ENCODE measurements at regions not wholly inside any gene's neighbourhood (a gene's known extent, or its start where the extent isn't known, plus 50 kb on each side); places are given as distances from the start of the nearest gene placed in this dataset.
"Not testable (repeated sequence)": the region's sequence is repeated elsewhere in the genome, so short reads cannot be mapped to it uniquely, and the experiment has no call there.

DNA sequence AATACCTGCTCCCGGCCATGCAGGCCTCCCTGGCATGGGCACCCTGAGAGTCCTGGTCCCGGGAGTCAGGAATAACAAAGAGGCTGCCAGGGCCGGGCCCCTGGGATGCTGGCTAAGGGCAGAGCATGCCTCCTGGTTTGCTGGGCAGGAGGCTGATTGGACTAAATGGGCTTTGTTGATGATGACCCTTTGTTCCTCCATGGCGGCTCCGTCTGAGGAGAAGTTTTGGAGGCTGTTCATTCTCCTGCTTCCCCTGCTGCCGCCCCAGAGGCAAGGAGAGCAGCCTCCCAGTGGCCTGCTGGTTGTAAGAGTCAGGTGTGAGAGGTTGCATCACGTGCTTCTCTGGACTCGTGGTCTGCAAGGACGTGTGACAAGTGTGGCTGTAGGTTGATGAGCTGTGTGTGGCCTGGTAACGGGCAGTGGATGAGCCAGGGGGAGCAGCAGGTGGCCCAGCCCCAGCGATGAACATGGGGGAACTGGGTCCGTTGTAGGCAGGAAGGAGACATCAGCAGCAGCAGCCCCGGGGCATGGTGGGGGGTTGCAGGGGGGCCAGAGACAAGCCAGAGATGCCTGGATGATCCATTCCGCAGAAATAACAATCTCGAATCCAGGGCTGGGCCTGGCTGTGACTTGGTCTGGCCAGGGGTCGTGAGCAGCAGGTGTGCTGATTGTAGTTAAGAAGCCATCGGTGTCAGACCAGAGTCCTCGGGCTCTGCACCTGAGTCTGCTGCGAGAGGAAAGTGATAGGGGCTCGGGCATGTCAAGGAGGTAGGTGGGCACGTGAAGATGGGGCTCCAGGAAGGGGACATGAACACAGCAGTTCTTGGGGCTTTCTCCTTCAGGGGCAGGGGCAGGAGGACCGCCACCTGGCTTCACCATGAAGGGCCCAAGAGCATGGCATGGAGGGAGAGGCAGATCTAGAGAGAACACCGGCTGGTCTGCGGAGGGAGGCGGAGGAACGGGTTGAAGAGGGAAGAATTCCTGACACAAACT, 101.4 kb downstream of the TNFRSF13B start:
- no peak for DNase-seq

DNA sequence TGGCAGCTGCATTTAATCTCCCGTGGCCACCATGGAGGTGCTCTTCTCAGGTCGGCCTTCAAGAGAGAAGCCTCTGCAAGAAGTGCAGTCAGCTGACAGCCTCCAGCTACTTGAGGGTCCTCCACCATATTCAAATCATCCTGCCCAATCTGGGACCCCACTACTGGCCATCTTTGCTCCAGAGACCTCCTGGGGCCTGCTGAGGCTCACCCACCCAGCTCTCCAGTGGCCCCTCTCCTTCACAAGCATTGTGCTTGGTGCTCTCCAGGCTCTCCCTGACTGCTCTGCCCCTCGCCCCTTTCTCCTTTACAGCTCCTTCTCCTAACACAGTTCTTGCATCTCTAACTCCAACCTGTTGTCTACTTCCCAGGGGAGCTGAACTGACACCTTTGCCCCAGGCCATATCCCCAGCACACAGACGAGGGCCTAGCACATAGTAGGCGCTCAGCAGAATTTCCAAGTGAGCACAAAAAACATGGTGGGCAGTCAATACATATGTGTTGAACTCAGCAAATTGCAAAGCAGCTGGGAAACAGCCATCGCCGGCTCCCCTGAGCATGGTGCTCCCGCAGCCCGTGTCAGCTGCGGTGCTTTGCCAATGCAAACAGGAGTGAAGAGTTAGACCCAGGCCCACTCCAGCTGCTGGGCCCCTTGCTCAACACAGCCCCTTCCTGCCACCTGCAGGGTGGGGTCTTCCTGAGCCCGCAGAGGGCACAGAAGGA, 102.2 kb downstream of the TNFRSF13B start:
- DNase-seq, result not testable (repeated sequence)

DNA sequence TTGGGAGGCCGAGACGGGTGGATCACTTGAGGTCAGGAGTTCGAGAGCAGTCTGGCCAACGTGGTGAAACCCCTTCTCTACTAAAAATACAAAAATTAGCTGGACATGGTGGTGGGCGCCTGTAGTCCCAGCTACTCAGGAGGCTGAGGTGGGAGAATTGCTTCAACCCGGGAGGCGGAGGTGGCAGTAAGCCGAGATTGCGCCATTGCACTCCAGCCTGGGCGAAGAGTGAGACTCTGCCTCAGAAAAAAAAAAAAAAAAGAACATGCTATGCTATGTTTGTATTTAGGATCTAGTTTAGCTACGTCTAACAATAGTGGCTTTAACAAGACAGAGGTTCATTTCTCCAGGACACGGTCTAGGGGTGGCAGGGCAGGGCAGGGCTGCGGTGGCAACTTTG, 103.3 kb downstream of the TNFRSF13B start:
- DNase-seq, result not testable (repeated sequence)

DNA sequence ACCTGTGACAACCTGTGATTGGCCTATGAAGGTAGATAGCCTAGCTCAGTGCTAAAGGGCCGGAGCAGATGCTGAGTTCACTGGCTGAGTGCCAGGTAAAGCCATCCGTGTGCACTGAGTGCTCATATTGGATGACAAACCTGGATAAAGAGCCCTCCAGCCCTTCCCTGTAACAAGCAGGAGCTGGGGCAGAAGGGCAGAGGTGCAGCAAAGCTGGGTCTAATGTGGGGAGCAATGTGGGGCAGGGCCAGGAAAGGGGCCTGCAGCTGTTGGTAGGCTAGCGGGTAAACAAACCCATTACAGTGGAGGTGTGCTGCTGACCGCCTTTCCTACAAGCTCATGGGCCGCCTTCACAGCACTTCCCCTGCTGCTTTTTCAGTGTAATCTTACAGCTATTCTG, 104.4 kb downstream of the TNFRSF13B start:
- peak in 1 of 2 experiments; percentile 52 for DNase-seq

DNA sequence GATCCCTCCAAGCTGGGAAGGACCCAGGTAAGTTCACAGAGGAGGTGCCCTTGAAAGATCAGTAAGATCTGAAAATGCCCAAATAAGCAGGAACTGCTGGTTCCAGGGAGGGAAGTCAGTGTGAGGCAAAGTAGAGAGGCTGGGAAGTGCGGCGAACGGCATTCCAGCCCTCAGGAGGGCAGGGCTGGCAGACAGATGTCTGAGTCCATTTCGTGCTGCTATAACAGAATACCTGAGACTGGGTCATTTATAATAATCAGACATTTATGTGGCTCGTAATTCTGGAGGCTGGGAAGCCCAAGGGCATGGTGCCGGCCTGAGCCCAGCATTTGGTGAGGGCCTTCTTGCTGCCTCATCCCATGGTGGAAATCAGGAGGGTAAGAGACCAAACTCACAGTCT, 105.1 kb downstream of the TNFRSF13B start:
- not testable (repeated sequence) for DNase-seq

DNA sequence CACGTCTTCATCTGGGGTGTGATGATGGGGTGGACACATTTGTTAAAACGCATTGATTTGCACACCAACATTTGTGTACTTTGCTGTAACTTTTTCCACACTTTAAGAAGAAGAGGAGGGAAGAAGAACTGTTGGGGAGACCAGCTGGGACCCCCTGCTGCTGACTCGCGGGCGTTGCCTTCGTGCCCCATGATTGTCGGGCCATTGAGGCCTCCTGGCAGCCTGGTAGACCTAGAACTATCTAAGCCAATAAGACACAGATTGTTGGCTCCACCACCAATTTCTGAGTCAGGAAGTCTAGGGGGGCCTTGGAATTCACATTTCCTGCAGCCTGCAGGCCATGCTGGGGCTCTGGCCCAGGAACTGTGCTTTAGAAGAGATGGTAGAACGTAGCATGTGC, 105.5 kb downstream of the TNFRSF13B start:
- DNase-seq, result no peak

DNA sequence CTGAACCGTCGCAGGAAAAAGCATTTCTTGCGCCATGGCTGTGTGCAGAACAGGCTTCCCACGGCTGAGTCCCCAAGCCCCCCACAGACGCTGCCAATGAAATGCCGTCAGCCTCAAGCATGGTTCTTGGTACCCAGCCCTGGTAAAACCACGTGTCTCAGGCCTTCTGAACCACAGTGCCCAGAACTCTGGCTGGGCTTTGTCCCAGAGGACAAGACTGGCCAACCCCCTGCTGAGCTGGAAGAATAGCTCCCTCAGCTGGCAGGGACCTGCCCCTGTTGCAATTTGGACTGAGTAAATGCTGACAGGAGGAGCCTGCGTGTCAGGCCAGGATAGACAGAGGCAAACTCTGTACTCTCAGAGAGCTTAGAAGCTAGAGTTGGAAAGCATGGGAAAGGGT, 106.2 kb downstream of the TNFRSF13B start:
- not testable (repeated sequence) for DNase-seq

DNA sequence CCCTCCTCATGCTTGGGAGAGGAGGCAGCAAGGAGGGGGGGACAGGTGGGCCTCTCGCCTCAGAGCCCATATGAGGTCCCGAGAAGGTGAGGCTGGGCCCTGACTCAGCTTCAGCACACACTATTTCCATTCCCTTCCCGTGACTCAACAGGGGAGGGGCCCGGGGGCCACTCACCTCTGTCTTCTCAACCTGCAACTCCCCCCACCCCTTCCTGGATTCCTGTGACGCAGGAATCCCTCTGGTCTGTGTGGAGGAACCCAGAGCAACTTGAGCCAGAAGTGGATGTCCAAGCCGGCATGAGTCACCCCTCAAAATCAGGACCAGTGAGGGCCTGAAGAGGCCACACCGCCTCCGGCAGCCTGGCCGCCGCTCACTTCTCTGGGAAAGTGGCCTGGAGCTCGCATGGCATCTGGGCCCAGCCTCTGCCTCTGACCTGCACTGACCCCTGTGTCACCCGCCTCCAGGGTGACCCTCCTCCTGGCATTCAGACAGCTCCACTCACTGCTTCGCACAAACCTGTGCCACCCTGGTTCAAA, 106.8 kb downstream of the TNFRSF13B start:
- not testable (repeated sequence) for DNase-seq

DNA sequence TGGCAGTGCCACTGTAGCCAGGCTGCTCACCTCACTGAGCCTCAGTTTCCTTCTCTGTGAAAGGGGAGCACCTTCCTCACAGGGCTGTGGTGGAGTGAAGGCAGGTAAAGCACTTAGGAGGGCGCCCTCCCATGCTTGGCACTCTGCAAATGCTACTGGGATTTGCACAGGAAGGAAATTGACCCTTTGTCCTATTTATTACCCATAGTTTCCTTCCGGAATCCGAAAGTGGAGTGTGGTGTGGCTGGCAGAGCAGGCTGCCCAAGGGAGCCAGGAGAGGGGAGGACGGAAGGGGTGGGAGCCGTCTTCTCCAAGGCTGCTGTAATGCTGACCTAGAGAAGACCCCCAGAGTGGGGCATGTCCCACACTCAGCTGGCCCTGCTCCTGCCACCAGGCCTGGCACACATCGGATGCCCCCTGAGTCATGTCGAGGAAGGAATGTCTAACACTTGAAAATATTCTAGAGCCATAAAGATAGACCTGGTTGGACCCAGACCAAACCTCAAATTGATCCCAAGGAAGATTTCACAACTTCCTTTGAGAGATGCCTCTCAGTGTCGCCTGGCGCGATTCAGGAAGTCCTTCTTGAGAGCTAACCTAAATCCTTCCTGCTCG, 107.3 kb downstream of the TNFRSF13B start:
- DNase-seq, result not testable (repeated sequence)

DNA sequence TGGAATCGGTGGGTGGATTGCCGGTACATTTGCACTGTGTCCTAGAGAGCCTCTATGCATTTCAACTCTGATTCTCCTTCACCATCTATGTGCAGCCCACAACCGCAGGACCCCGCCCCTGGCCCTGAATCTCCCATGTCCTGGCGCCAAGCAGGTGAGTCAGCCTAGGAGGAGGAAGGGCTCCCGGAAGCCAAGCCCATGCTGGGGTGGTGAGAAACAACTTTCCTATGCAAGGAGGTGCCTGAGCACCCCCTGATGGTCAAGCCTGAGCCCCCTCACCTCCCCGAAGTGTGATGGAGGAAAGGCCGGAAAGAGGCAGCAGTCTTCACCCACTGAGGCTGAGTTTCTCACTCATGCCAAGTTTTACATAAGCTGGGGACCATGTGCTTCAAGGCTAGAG, 110.8 kb downstream of the TNFRSF13B start:
- not testable (repeated sequence) for DNase-seq

DNA sequence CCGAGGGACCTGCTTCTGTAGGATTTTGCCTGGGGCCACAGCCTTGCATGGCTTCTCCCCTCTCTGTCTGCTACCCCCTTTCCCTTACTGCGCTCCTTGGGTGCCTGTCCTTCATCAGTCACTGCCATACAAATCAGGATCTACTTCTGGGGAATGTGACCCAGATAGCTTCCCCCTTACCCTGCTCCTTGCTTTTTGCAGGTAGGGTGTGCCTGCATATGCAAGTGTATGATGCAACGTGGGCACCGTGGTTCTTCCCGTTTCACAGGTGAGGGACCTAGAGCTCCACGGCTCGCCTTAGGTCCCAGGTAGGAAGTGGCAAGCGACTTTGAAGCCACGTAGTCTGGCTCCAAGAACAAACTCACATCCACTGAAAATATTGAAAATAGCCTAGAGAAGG, 111.5 kb downstream of the TNFRSF13B start:
- not testable (repeated sequence) for DNase-seq

DNA sequence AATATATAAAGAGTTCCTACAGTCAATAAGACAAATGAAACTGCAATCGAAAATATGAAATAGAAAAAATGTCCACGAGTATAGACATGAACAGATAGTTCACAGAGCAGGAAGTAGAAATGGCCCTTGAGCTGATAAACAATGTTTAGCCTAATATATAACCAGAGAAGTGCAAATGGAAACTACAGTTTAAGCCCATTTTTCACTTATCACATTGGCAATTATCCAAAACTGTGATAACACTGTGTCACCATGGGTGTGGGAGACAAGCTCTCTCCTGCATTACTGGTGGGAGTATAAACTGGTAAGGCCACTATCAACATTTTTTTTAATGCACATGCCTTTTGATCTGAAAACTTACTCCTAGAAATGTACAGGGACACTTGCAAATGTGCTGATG, 112.4 kb downstream of the TNFRSF13B start:
- DNase-seq, result not testable (repeated sequence)

DNA sequence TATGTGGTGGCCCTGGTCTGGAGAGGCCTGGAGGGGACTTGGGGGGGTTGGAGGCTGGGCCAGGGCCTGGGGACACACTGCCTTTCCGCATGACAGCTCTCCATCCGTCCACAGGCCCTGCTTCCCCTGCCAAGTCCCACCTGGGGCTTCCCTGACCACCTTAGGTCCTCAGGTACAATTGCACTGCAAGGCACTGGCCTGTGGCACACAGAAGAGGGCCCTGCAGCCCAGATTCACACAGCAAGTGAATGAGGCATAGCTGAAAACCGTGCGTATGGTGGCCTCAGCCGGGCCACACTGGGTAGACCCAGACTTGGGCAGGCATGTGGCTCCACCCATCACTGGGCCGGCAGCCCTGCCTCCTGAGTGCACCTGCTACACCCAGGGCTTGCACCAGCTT, 114.2 kb downstream of the TNFRSF13B start:
- DNase-seq, result not testable (repeated sequence)

DNA sequence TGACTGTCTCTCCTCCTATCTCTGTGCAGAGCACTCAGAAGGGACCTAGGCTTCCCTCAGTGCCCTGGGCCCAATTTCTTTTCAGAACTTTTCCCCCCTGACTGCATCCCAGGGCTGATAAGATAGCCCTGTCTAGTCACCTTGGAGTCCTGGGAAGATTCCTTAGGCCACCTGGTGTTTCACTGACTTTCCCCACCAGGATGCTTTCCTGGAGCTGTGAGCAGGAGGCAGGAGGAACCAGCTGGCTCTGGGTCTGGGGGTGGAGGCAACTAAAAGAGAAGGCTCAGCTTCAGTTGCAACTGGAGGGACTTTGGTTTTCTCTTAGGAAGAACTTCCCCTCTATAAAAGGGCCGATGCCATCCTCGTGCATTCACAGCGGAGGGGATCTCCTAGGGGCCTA, 115.1 kb downstream of the TNFRSF13B start:
- peak in 1 of 2 experiments; percentile 39 for DNase-seq

DNA sequence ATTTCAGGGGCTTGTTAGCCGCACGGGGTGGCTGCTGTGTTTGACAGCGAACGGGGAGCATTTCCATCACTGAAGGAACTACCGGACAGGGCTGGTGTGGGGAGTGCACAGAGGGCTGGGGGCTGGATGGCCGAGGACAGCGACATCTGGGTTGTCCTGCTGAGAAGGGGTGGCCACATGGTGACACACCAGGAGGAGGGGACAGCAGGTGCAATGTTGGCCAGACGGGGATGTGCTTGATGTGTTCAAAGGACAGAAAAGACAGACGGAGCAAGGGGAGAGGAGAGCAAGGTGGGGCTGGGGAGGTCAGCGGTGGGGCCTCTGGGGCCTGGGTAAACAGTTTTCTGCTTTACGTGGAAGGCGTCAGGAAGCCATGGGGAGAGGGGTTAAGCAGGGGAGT, 115.7 kb downstream of the TNFRSF13B start:
- peak in 1 of 2 experiments; percentile 64 for DNase-seq

DNA sequence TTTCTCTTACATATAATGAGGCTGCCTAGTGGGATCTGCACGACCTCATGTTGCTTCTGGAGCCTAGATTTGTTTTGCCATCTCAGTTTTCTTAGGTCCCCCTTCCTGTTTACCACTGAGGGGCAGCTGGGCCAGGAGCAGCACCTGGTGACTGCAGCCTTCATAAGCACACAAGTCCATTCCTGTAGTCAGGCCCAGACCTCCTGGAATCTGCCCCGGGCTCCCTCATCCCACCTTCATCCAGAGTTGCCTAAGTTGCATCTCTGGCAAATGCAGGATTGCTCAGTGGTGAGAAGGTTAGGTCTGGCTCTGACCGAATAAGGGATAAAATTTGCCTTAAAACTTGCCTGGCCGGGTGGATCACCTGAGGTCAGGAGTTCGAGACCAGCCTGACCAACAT, 117.3 kb downstream of the TNFRSF13B start:
- not testable (repeated sequence) for DNase-seq

DNA sequence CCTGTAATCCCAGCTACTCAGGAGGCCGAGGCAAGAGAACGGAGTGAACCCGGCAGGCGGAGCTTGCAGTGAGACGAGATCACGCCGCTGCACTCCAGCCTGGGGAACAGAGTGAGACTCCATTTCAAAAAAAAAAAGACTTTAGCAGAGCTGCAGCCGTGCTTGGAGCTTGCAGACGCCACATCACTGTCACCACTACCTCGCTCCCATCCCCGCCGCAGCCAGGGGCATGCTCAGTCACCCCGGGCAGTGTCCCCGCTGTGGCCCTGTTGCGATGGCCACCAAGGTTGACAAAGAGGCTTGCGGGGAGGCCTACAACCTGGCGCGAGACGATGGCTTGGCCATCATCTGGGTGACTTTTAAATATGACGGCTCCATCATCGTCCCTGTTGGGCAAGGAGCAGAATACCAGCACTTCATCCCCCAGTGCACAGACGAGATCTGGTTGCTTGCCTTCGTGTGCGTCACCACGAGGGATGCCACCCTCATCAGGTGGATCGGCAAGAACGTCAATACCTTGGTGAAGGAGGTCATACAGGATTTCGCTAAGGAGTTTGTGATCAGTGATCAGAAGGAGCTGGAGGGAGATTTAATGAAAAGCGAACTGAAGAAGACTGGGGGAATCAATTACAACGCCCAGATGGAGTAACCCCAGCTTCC, 118.1 kb downstream of the TNFRSF13B start:
- no peak for DNase-seq

DNA sequence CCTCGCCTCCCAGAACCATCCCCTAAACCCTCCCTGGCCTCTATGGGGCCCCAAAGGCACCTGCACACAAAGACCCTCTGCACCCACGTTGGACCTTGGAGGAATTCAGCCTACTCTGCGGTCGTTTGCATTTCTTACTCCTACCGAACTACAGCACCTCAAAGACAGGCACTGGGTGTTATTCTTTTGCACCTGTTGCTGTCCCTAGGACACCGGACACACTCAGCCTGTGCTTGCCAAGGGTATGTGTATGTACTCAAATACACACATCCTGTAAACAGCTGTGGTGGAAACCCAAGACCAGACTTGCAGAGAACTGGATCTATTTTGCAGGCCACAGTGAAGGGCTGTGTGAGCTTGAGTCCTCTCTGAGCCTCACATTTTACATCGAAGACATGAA, 122.1 kb downstream of the TNFRSF13B start:
- not testable (repeated sequence) for DNase-seq

DNA sequence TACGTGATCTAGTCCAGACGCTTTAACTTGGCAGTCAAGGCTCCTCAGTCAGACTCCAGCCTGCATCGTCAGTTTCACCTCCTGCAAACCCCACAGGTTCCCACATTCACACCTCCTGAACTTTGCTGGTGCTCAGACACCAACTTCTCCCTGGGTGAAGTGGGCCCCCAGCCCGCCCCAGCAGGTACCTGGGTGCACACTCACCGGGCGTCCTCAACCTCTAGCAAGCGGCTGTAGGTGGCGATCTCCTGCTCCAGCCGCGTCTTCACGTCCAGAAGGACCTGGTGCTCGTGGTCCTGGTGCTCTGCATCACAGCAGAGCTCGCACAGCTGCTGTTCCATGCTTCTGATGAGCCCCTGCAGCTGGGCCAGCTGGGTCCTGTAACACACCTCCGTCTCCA, 122.9 kb downstream of the TNFRSF13B start:
- not testable (repeated sequence) for DNase-seq

DNA sequence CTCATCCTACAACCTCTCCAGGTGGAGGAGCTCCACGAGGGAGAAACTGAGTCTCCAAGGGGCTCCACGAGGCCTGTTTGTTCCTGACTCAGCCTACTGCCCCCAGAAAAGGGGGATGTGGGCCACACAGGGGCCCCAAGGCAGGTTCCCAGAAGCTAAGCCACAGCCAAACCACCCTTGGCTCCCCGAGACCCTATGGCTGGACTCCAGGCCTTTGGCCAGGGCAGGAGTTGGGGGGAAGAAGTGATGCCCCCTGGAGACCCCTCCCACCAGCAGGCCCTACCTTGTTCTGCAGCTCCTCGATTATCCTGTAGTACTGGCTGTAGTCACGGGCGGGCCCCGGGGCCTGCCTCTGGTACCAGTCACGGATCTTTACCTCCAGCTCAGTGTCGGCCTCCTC, 126.8 kb downstream of the TNFRSF13B start:
- not testable (repeated sequence) for DNase-seq

DNA sequence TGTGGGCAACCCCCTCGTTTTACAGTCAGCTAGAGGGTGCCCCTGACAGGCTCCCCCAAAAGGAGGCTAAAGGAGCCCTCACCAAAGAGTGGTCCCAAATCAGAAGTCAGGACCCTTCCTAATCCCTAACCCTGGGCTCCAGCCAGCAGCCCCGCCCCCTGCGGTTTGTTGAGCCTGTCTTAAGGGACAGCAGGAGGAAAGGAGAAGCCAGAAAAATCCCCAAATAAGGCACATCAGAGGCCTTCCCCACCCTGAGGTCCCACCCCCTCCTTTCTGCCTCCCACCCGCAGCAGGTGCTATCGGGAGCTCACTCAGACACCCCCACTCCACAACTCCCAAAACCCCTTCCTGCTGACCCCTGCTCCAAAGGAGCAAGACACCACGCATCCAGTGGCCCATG, 127.2 kb downstream of the TNFRSF13B start:
- DNase-seq, result not testable (repeated sequence)

DNA sequence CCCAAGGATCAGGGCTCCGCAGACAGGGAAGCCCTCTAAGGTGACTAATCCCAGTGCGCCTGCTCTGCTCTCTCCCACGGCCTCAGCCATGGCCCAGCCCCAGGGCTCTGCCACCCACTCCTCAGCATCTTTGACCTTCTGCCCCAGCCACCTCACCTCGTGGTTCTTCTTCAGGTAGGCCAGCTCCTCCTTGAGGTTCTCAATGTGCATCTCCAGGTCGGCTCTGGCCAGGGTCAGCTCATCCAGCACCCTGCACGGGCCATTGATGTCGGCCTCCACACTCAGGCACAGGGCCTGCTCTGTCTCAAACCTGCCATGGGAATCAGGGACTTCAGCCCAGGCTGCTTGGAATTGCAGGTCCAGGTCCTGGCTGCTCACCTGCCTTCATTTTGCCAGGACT, 128.4 kb downstream of the TNFRSF13B start:
- DNase-seq, result not testable (repeated sequence)
